ENCODE measurements at regions not wholly inside any gene's neighbourhood (a gene's known extent, or its start where the extent isn't known, plus 50 kb on each side); places are given as distances from the start of the nearest gene placed in this dataset.

DNA sequence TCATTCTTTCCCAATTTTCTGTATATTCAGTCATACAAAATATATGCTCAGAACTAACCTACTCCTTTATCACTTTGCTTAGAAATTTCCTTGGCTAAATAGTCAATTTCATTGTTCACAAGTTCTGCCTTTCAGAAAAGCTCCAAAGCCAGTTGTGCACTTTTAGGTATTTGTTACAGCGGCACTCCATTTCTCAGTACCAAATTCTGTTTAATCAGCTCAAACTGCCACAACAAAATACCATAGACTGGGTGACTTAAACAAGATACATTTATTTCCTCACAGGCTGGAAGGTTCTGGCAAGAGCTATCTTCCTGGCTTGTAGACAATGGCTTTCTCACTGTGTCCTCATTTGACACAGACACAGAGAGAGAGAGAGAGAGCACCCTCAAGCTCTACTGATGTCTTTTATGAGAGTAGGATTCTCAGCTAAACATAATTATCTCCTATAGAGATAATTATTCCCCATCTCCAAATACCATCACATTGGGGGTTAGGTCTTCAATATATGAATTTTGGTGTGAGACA lies 188.8 kb upstream of the FSTL5 start:
- TF ChIP-seq, protein P1, sequence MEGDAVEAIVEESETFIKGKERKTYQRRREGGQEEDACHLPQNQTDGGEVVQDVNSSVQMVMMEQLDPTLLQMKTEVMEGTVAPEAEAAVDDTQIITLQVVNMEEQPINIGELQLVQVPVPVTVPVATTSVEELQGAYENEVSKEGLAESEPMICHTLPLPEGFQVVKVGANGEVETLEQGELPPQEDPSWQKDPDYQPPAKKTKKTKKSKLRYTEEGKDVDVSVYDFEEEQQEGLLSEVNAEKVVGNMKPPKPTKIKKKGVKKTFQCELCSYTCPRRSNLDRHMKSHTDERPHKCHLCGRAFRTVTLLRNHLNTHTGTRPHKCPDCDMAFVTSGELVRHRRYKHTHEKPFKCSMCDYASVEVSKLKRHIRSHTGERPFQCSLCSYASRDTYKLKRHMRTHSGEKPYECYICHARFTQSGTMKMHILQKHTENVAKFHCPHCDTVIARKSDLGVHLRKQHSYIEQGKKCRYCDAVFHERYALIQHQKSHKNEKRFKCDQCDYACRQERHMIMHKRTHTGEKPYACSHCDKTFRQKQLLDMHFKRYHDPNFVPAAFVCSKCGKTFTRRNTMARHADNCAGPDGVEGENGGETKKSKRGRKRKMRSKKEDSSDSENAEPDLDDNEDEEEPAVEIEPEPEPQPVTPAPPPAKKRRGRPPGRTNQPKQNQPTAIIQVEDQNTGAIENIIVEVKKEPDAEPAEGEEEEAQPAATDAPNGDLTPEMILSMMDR (IDR thresholded peaks at IDR 0.05): no peak
- no peak for TF ChIP-seq EZH2 (IDR thresholded peaks at IDR 0.05)
